Thyroid gland (tissue), 4 donors: ENCODE measurements at regions not wholly inside any gene's neighbourhood (a gene's known extent, or its start where the extent isn't known, plus 50 kb on each side); places are given as distances from the start of the nearest gene placed in this dataset.

ENCODE experiments used
- POLR2A ChIP-seq, 2 donors: fragments of 450-650 bp; IDR thresholded peaks; one replicate each; pipeline ENCODE4 v1.6.1; 2017; ENCODE audit warnings: antibody characterized with exemption in 2 of 2, mild to moderate bottlenecking in 2 of 2, moderate library complexity in 1 of 2
- TF ChIP-seq, protein P1 (sequence below), 6 experiments: fragments of 200-600 bp in 3 of 6; fragments of 450-650 bp in 3 of 6; sonication (generic) in 3 of 6; IDR thresholded peaks; one replicate each; pipeline ENCODE4 v1.5.1; 2016 to 2019; ENCODE audit warnings: antibody characterized with exemption in 6 of 6, mild to moderate bottlenecking in 2 of 6, inconsistent platforms in 1 of 6, moderate library complexity in 1 of 6

DNA sequence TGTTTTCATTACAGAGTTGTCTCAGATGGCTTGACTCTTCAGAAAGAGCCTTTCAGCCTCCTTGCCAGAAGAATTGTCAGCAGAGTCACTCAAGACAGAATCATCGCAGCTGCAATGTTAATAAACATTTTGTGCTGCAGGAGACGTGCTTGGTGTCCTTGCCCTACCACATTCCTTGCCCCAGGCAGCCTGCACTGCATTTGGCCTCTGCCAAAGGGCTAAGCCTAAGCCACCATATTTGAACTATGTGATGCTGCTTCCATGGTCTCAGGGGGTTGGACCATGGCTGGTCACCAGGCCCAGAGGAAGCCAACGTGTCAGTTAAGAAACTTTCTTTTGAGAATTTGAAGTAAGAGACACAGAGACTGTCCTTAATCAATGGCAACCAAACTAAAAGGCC is 145.4 kb downstream of the ACTL7B start:
- no peak for TF ChIP-seq POLR2A (IDR thresholded peaks at IDR 0.05)
- TF ChIP-seq, protein P1, sequence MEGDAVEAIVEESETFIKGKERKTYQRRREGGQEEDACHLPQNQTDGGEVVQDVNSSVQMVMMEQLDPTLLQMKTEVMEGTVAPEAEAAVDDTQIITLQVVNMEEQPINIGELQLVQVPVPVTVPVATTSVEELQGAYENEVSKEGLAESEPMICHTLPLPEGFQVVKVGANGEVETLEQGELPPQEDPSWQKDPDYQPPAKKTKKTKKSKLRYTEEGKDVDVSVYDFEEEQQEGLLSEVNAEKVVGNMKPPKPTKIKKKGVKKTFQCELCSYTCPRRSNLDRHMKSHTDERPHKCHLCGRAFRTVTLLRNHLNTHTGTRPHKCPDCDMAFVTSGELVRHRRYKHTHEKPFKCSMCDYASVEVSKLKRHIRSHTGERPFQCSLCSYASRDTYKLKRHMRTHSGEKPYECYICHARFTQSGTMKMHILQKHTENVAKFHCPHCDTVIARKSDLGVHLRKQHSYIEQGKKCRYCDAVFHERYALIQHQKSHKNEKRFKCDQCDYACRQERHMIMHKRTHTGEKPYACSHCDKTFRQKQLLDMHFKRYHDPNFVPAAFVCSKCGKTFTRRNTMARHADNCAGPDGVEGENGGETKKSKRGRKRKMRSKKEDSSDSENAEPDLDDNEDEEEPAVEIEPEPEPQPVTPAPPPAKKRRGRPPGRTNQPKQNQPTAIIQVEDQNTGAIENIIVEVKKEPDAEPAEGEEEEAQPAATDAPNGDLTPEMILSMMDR (IDR thresholded peaks at IDR 0.05) = no peak
